Left kidney (tissue), 1 donor: ENCODE measurements at regions not wholly inside any gene's neighbourhood (a gene's known extent, or its start where the extent isn't known, plus 50 kb on each side); places are given as distances from the start of the nearest gene placed in this dataset.

Source experiments
- DNase-seq: peaks from one replicate; pipeline ENCODE4 v3.0.0-alpha.2; 2013

GRCh38 chr13:31929031-31929770, 102.4 kb upstream of the FRY start:
- no peak for DNase-seq

GRCh38 chr13:31930490-31930889, 101.1 kb upstream of the FRY start:
- no peak for DNase-seq

GRCh38 chr13:31930901-31931522, 100.6 kb upstream of the FRY start:
- no peak for DNase-seq

- DNase-seq, result no peak
Observed at GRCh38 chr13:31937436-31937835, 94.1 kb upstream of the FRY start.

- no peak for DNase-seq
Observed at GRCh38 chr13:31940076-31940475, 91.5 kb upstream of the FRY start.

GRCh38 chr13:31943591-31943990, 88.0 kb upstream of the FRY start:
- no peak for DNase-seq

- DNase-seq, result no peak
Observed at GRCh38 chr13:31944262-31945160, 87.1 kb upstream of the FRY start.

GRCh38 chr13:31945202-31945961, 86.2 kb upstream of the FRY start:
- peak; percentile 55 for DNase-seq

- no peak for DNase-seq
Observed at GRCh38 chr13:31946091-31946770, 85.3 kb upstream of the FRY start.

- DNase-seq, result no peak
Observed at GRCh38 chr13:31947105-31947504, 84.5 kb upstream of the FRY start.

GRCh38 chr13:31947506-31947905, 84.1 kb upstream of the FRY start:
- no peak for DNase-seq

- DNase-seq, result no peak
Observed at GRCh38 chr13:31949486-31949885, 82.1 kb upstream of the FRY start.

GRCh38 chr13:31950111-31950815, 81.3 kb upstream of the FRY start:
- no peak for DNase-seq

GRCh38 chr13:31951215-31951678, 80.3 kb upstream of the FRY start:
- DNase-seq, result no peak

GRCh38 chr13:31952641-31953380, 78.8 kb upstream of the FRY start:
- no peak for DNase-seq

GRCh38 chr13:31955101-31955500, 76.5 kb upstream of the FRY start:
- no peak for DNase-seq

- DNase-seq, result no peak
Observed at GRCh38 chr13:31955741-31956140, 75.8 kb upstream of the FRY start.

GRCh38 chr13:31956980-31957644, 74.5 kb upstream of the FRY start:
- no peak for DNase-seq

- DNase-seq, result no peak
Observed at GRCh38 chr13:31957772-31958171, 73.8 kb upstream of the FRY start.
